Kidney (tissue), 13 donors: ENCODE measurements at regions not wholly inside any gene's neighbourhood (a gene's known extent, or its start where the extent isn't known, plus 50 kb on each side); places are given as distances from the start of the nearest gene placed in this dataset.

Experiments
- DNase-seq, 5 donors: peaks; one replicate each; pipeline ENCODE4 v3.0.0-alpha.2; 2013 to 2020
- FAIRE-seq: peaks from 2 replicates; lab custom pipeline; 2012; peaks lifted over from hg19 to GRCh38; lab: Jason Lieb, UNC
- H3K27ac ChIP-seq, 2 donors: one replicate each; pipeline ENCODE4 v1.7.0; 2013; ENCODE audit warnings: low read depth in 2 of 2, low read length in 2 of 2, inconsistent platforms in 1 of 2
- H3K27me3 ChIP-seq: one replicate; pipeline ENCODE4 v1.7.1; 2013; ENCODE audit warnings: low read length, inconsistent platforms; ENCODE audit not compliant: control insufficient read depth, insufficient read depth
- H3K36me3 ChIP-seq, 3 donors: one replicate each; pipeline versions ENCODE4 v1.7.0 to v1.7.1; 2013; ENCODE audit warnings: low read length in 3 of 3, control low read depth in 1 of 3, inconsistent platforms in 1 of 3; ENCODE audit not compliant: insufficient read depth in 3 of 3, control insufficient read depth in 2 of 3
- H3K4me1 ChIP-seq, 3 donors: one replicate each; pipeline versions ENCODE4 v1.7.0 to v1.7.1; 2013; ENCODE audit warnings: low read length in 3 of 3, inconsistent platforms in 1 of 3, low read depth in 1 of 3; ENCODE audit not compliant: control insufficient read depth in 2 of 3, insufficient read depth in 2 of 3
- H3K4me3 ChIP-seq, 3 donors: one replicate each; pipeline versions ENCODE4 v1.7.0 to v1.8.1; 2013; ENCODE audit warnings: low read length in 3 of 3, control low read depth in 1 of 3, inconsistent platforms in 1 of 3
- H3K9ac ChIP-seq, 3 donors: one replicate each; pipeline versions ENCODE4 v1.7.0 to v1.7.1; 2013; ENCODE audit warnings: low read length in 3 of 3, control low read depth in 1 of 3, inconsistent platforms in 1 of 3
- H3K9me3 ChIP-seq, 3 donors: one replicate each; pipeline versions ENCODE4 v1.7.0 to v1.7.1; 2013; ENCODE audit warnings: low read length in 3 of 3, control low read depth in 1 of 3, inconsistent platforms in 1 of 3; ENCODE audit not compliant: control insufficient read depth in 2 of 3, insufficient read depth in 1 of 3
- intact Hi-C: fragments of 100-400 bp; cut with DNase I; formaldehyde crosslinking; loops from one replicate; pipeline ENCODE4 v1.11.1; 2022
- TF ChIP-seq, protein P1 (sequence below): IDR thresholded peaks from 3 replicates; pipeline ENCODE4 v1.5.1; 2012; ENCODE audit warnings: mild to moderate bottlenecking, moderate library complexity, borderline replicate concordance; ENCODE audit not compliant: insufficient read depth; ENCODE audit errors: extremely low read depth
- donor health status: control.
- donor health status: control.
- donor health status: control.
- donor health status: control.
- donor health status: control.
- donor health status: DM: yes; HTN: yes; CAD: no.
- donor health status: Normal renal cell carcinoma (clear cell type).

DNA sequence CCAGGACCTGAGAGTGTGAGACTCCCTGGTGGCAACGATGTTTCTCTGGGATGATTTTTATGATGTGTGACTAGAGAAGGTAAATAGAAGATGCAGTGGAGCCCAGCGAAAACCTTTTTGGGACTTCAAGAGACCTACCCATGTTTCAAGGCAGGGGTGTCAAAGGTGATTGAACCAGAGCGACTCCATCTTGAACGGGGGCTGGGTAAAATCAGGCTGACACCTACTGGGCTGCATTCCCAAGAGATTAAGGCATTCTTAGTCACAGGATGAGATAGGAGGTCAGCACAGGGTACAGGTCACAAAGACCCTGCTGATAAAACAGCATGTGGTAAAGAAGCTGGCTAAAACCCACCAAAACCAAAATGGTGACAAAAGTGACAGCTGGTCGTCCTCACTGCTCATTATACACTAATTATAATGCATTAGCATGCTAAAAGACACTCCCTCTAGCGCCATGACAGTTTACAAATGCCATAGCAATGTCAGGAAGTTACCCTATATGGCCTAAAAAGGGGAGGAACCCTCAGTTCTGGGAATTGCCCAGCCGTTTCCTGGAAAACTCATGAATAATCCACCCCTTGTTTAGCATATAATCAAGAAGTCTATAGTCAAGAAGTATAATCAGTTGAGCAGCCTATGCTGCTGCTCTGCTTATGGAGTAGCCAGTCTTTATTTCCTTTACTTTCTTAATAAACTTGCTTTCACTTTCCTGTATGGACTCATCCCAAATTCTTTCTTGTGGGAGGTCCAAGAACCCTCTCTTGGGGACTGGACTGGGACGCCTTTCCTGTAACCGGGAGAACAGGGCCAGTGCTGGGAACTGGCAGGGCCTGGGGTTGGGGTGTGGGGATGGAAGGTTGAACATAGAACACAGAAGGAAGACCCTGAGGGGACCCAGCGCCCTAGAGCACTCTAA, 526.4 kb downstream of the QKI start:
- Histone ChIP-seq H3K4me1 (peaks cover 0 to 11% (median 0%) of the 10 kb centered on the region in 3 donors), H3K4me3 (no peak overlapping the region), H3K27me3 (no peaks in the 10 kb centered on the region), H3K27ac (peak overlapping the region in 1 of 2 donors; percentile 11), H3K36me3 (no peaks in the 10 kb centered on the region), H3K9me3 (no peaks in the 10 kb centered on the region), H3K9ac (no peak overlapping the region)
- FAIRE-seq (no peak), DNase-seq (no peak)
- TF ChIP-seq, protein P1, sequence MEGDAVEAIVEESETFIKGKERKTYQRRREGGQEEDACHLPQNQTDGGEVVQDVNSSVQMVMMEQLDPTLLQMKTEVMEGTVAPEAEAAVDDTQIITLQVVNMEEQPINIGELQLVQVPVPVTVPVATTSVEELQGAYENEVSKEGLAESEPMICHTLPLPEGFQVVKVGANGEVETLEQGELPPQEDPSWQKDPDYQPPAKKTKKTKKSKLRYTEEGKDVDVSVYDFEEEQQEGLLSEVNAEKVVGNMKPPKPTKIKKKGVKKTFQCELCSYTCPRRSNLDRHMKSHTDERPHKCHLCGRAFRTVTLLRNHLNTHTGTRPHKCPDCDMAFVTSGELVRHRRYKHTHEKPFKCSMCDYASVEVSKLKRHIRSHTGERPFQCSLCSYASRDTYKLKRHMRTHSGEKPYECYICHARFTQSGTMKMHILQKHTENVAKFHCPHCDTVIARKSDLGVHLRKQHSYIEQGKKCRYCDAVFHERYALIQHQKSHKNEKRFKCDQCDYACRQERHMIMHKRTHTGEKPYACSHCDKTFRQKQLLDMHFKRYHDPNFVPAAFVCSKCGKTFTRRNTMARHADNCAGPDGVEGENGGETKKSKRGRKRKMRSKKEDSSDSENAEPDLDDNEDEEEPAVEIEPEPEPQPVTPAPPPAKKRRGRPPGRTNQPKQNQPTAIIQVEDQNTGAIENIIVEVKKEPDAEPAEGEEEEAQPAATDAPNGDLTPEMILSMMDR = no peak
- intact Hi-C loops = no loop called here

DNA sequence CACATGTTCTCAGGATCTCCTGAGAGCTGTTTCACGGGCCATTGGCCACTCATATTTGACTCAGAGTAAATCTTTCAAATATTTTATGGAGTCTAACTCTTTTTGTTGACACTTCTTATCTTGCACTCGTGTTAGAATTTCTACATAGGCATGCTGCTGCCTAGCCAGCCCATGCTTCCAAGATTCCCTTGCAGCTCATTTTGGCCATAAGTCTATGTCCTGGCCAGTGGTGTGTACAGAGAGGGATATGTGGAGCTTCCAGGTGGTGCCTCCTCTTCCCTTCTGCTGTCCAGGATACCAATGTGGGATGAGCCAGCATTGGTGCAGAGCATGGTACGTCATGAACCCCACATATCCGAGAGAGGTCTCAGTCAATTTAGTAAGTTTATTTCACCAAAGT, 522.6 kb downstream of the QKI start:
- FAIRE-seq (no peak), DNase-seq (no peak)
- no peaks in the 10 kb centered on the region for H3K36me3 ChIP-seq
- no peak overlapping the region for H3K27ac ChIP-seq
- peaks cover 0 to 5% (median 0%) of the 10 kb centered on the region in 3 donors for H3K4me1 ChIP-seq
- intact Hi-C loops = no loop called here
- H3K9ac ChIP-seq = no peak overlapping the region
- no peak overlapping the region for H3K4me3 ChIP-seq
- H3K27me3 ChIP-seq = no peaks in the 10 kb centered on the region
- H3K9me3 ChIP-seq = no peaks in the 10 kb centered on the region
- TF ChIP-seq, protein P1 = no peak

DNA sequence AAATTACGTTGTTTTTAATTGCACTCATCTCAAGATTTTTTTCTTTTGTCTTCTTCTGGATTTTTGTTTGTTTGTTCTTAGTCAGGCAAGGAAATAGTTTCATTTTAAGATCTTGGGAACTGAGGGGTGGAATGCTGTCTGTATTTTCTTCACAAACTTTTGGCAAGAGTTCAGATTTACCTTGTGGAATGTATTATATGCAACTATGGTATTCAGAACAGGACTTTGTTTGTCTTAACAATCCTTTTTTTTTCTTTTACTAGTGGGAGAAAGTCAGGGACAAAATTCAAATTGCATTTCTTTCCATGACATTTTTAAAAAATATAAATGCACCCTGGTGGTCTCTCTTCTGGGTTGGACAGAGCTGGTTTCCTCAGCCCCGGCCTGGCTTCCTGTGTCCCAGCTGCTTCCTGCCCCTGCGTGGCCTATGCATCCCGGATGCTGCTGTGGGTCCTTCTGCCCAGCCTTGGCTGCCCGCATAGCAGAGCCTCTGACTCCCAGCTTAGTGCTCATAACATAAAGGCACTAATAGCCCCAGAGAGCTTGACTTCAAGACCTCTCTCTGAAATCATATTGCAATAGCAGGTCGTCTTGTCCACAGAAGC, 520.7 kb downstream of the QKI start:
- peak in 1 of 5 donors; percentile 52 for DNase-seq

More for the DNA sequence above, 520.7 kb downstream of the QKI start:
- Histone ChIP-seq H3K27me3 (no peaks in the 10 kb centered on the region), H3K36me3 (no peaks in the 10 kb centered on the region), H3K9me3 (no peaks in the 10 kb centered on the region), H3K9ac (no peak overlapping the region), H3K4me3 (no peak overlapping the region), H3K27ac (no peak overlapping the region), H3K4me1 (no peaks in the 10 kb centered on the region)
- no peak for FAIRE-seq
- intact Hi-C loops = no loop called here
- TF ChIP-seq, protein P1 = no peak
